K562 (cell line): ENCODE measurements at regions not wholly inside any gene's neighbourhood (a gene's known extent, or its start where the extent isn't known, plus 50 kb on each side); places are given as distances from the start of the nearest gene placed in this dataset.

Source experiments
- RBFOX2 ChIP-seq: fragments of 200-400 bp; formaldehyde crosslinking; IDR thresholded peaks from 2 replicates; pipeline ENCODE4 v1.6.1; 2017; ENCODE audit warnings: low read depth, mild to moderate bottlenecking, low read length, moderate library complexity
- SMARCA4 ChIP-seq: fragments of 450-650 bp; IDR thresholded peaks from 2 replicates; pipeline ENCODE4 v1.6.1; 2016

GRCh38 chr1:4323309-4323708 lies 331.1 kb upstream of the AJAP1 start:
- TF ChIP-seq RBFOX2: no peak
- TF ChIP-seq SMARCA4: no peak
